Coronary artery (tissue), 2 donors: ENCODE measurements at regions not wholly inside any gene's neighbourhood (a gene's known extent, or its start where the extent isn't known, plus 50 kb on each side); places are given as distances from the start of the nearest gene placed in this dataset.

Experiments used
- DNase-seq: peaks from one replicate; pipeline ENCODE4 v3.0.0-alpha.2; 2017; ENCODE audit warnings: low spot score
- H3K27ac ChIP-seq, 2 donors: fragments of 200-600 bp; sonication (generic); one replicate each; pipeline ENCODE4 v1.5.1; 2016 to 2019
- H3K4me3 ChIP-seq: fragments of 200-600 bp; sonication (generic); 2 replicates; pipeline ENCODE4 v1.5.1; 2016; ENCODE audit warnings: mild to moderate bottlenecking, moderate library complexity
- TF ChIP-seq, protein P1 (sequence below): fragments of 200-600 bp; sonication (generic); IDR thresholded peaks from one replicate; pipeline ENCODE4 v1.5.1; 2019; ENCODE audit warnings: antibody characterized with exemption

DNA sequence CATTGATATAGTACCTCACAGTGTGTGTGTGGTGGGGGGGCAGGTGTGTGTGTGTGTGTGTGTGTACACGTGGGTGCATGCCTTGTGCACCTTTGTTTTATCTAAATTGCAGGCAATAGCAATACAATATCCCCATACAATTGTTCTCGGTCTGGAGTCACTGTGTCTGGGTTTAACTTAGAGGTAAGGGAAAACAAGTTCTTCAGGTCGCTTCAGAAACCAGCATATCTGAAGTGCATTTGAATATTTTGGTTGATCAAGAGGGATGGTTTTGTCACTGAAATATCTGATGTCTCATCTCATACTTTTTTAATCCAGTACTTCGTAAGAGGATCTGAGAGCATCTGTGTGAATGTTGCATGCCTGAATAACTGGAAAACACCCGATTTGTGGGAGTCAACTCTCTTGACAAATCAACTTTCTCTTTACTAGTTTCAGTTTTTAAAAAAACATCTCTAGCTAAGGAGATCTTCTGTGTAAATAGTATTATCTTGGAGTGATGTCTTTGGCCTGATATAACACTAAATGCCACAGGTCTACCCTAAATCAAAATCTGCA, 206.8 kb upstream of the NR2F2 start:
- DNase-seq, result no peak
- TF ChIP-seq, protein P1, sequence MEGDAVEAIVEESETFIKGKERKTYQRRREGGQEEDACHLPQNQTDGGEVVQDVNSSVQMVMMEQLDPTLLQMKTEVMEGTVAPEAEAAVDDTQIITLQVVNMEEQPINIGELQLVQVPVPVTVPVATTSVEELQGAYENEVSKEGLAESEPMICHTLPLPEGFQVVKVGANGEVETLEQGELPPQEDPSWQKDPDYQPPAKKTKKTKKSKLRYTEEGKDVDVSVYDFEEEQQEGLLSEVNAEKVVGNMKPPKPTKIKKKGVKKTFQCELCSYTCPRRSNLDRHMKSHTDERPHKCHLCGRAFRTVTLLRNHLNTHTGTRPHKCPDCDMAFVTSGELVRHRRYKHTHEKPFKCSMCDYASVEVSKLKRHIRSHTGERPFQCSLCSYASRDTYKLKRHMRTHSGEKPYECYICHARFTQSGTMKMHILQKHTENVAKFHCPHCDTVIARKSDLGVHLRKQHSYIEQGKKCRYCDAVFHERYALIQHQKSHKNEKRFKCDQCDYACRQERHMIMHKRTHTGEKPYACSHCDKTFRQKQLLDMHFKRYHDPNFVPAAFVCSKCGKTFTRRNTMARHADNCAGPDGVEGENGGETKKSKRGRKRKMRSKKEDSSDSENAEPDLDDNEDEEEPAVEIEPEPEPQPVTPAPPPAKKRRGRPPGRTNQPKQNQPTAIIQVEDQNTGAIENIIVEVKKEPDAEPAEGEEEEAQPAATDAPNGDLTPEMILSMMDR, result no peak
- H3K4me3 ChIP-seq, result no peak overlapping the region
- no peak overlapping the region for H3K27ac ChIP-seq

DNA sequence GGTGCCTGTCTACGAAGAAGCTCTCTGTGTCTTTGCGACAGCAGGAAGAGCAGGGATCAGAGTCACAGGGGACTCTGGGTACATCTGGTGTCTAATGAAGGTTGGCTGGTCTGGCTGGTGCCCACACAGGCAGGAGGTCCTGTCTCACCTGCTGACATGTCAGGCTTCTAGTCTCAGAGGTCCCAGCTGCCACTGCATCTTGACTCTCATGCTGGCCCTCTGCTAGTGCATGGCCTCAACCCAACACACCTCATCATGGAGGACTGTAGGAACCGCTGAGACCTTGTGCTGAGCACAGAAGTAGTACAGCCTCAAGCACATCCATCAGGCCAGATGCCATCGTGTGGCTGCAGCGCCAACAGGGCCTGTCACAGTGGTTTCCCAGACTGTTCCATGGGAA, 206.1 kb upstream of the NR2F2 start:
- TF ChIP-seq, protein P1, result no peak
- no peak overlapping the region for H3K4me3 ChIP-seq
- no peak overlapping the region for H3K27ac ChIP-seq
- DNase-seq, result no peak

DNA sequence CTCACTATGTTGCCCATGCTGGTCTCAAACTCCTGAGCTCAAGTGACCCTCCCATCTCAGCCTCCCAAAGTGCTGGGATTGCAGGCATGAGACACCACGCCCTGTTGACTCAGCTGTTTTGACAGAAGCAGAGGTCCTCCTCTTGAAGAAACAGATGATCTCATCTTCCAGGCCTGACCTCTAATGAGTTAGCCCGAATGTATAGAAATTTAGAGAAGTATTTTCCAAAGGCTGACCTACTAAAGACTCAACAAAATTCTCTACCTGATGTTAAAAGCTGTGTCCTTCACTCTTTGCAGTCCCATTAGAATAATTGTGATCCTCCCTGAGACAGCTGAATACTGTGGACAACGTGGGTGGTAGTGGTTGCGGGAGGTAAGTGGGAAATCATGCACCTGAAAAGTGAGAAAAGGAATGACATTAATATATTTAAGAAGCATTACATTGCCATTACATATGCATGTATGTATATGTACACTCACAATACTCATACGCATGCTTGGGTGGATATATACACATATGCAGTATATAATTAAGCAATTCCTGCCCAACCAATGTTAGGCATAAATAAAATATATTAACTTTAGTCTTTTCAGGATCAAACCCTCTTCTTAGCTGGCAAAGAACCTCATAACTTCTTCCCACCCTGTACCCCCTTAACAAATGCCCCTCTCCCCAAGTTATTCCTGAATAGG, 204.6 kb upstream of the NR2F2 start:
- Histone ChIP-seq H3K27ac (no peak overlapping the region), H3K4me3 (no peak overlapping the region)
- TF ChIP-seq, protein P1, result no peak
- DNase-seq, result no peak

DNA sequence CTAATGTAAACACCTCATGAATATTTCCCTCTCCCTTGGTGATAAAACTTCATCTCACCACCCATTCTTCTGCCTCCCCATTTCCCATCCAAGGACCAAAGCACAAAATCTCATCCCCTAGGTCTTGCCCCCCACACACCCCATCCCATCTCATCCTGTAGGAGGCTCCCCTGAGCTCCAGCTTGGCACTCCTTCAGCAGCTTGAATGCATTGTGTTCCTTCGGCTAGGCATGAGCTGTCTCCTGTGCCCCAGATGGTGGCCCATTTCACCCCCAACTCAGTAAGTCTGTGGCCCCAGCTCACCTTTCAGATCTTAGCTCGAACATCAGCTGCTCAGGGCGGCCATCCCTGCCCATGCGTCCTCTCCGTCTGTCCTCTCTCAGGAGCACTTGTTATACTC, 203.6 kb upstream of the NR2F2 start:
- DNase-seq, result no peak
- Histone ChIP-seq H3K27ac (no peak overlapping the region), H3K4me3 (no peak overlapping the region)
- TF ChIP-seq, protein P1, result no peak

DNA sequence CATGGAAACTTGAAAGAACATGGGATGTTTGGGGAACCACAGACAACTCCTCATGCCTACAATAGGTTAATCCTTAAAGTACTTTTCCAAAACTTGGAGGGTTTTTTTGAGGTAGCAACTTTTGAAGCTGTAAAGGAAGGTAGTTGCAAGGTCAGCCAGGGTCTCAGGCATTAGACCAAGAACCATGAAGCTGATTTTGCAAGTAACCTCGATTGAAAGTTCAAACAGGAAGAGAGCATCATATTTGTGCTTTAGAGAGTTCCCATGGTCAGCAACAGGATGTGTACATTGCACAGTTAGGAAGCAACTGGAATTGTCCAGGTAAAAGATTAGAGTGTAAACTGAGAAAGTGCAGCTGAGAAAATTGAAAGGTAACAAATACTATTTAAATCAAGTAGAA, 199.8 kb upstream of the NR2F2 start:
- no peak overlapping the region for H3K27ac ChIP-seq
- H3K4me3 ChIP-seq, result no peak overlapping the region
- no peak for DNase-seq
- TF ChIP-seq, protein P1, result no peak

DNA sequence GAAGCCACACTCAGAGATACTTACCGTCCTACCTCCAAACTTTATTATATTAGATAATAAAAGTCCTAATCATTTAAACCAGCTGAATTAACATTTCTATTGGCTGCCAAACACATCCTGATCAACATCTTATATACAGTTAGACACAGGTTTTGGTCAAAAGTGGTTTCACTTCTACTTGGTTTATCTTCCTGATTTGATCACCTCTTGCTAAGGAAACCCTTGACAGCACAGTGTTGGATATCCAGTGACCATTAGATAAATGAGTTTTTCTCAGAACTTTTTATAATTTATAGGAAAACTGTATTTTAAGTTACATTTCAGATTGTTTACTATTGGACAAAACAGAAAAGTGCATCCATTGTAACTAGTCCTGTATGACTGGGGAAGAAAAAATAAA, 198.4 kb upstream of the NR2F2 start:
- DNase-seq, result no peak
- TF ChIP-seq, protein P1, result no peak
- Histone ChIP-seq H3K4me3 (no peak overlapping the region), H3K27ac (no peak overlapping the region)
